ENCODE measurements at regions not wholly inside any gene's neighbourhood (a gene's known extent, or its start where the extent isn't known, plus 50 kb on each side); places are given as distances from the start of the nearest gene placed in this dataset.

- H3K27ac Mint-ChIP-seq, result peak overlapping the region; percentile 33
Observed at GRCh38 chr1:117758444-117759316, 152.8 kb downstream of the TENT5C start.

More at GRCh38 chr1:117758444-117759316, 152.8 kb downstream of the TENT5C start:
- peak overlapping the region; percentile 59 for H3K4me3 Mint-ChIP-seq
- peaks cover 9% of the 10 kb centered on the region for H3K9me3 Mint-ChIP-seq
- peaks cover 2% of the 10 kb centered on the region; the same call in 1 of the 2 replicates for H3K27me3 Mint-ChIP-seq (ENCODE audit: low read depth)
- TF ChIP-seq ATF6 (CRISPR knock-in tag; IDR thresholded peaks at IDR 0.05) (no peak), E2F1 (CRISPR knock-in tag; IDR thresholded peaks at IDR 0.05) (no peak), NR1H2 (CRISPR knock-in tag; IDR thresholded peaks at IDR 0.05) (no peak), CTCF (IDR thresholded peaks at IDR 0.05) (peak; percentile 76), ERG (CRISPR knock-in tag; IDR thresholded peaks at IDR 0.05) (no peak), PRDM15 (CRISPR knock-in tag; IDR thresholded peaks at IDR 0.05) (no peak), PREB (CRISPR knock-in tag; IDR thresholded peaks at IDR 0.05; ENCODE audit: borderline replicate concordance) (no peak), CREB1 (CRISPR knock-in tag; IDR thresholded peaks at IDR 0.05) (no peak), MAX (CRISPR knock-in tag; IDR thresholded peaks at IDR 0.05) (peak; percentile 46; the same call in 1 of the 2 replicates), GABPB1 (CRISPR knock-in tag; IDR thresholded peaks at IDR 0.05) (no peak), ZMAT4 (CRISPR knock-in tag; IDR thresholded peaks at IDR 0.05) (no peak), CDX4 (CRISPR knock-in tag; IDR thresholded peaks at IDR 0.05; ENCODE audit: borderline replicate concordance) (no peak), ZNF317 (CRISPR knock-in tag; IDR thresholded peaks at IDR 0.05; ENCODE audit: borderline replicate concordance, low read depth) (no peak), NFYB (CRISPR knock-in tag; conservative IDR thresholded peaks at IDR 0.05; ENCODE audit: low read depth) (no peak), OVOL2 (CRISPR knock-in tag; IDR thresholded peaks at IDR 0.05; ENCODE audit: borderline replicate concordance) (no peak), AR (CRISPR knock-in tag; IDR thresholded peaks at IDR 0.05) (no peak), TP53 (CRISPR knock-in tag; IDR thresholded peaks at IDR 0.05) (no peak)
- DNase-seq (ENCODE audit: low spot score) (peak; percentile 90), ATAC-seq (peak; percentile 93)
- ChIA-PET POLR2A (no interaction called here), CTCF (interaction anchor here (0.6 to 3.8 kb wide), 30 partner anchors 17 to 567 kb away, joined by 3 to 24 read pairs (median 3); partner anchors contain the start of gene TENT5C)
- no peaks in the 10 kb centered on the region for H3K36me3 Mint-ChIP-seq
- peaks cover 28% of the 10 kb centered on the region for H3K4me1 Mint-ChIP-seq

All from WTC11 (cell line).